HG03558 (cell line): ENCODE measurements at regions not wholly inside any gene's neighbourhood (a gene's known extent, or its start where the extent isn't known, plus 50 kb on each side); places are given as distances from the start of the nearest gene placed in this dataset.
"Not testable (repeated sequence)": the region's sequence is repeated elsewhere in the genome, so short reads cannot be mapped to it uniquely, and the experiment has no call there.

Experiments used
- ATAC-seq: cut with Tn5 transposase; IDR thresholded peaks from one replicate; pipeline ENCODE4 v1.9.1; 2021; ENCODE audit warnings: moderate number of reproducible peaks; ENCODE audit not compliant: unreplicated experiment; ENCODE audit errors: extremely low read depth

DNA sequence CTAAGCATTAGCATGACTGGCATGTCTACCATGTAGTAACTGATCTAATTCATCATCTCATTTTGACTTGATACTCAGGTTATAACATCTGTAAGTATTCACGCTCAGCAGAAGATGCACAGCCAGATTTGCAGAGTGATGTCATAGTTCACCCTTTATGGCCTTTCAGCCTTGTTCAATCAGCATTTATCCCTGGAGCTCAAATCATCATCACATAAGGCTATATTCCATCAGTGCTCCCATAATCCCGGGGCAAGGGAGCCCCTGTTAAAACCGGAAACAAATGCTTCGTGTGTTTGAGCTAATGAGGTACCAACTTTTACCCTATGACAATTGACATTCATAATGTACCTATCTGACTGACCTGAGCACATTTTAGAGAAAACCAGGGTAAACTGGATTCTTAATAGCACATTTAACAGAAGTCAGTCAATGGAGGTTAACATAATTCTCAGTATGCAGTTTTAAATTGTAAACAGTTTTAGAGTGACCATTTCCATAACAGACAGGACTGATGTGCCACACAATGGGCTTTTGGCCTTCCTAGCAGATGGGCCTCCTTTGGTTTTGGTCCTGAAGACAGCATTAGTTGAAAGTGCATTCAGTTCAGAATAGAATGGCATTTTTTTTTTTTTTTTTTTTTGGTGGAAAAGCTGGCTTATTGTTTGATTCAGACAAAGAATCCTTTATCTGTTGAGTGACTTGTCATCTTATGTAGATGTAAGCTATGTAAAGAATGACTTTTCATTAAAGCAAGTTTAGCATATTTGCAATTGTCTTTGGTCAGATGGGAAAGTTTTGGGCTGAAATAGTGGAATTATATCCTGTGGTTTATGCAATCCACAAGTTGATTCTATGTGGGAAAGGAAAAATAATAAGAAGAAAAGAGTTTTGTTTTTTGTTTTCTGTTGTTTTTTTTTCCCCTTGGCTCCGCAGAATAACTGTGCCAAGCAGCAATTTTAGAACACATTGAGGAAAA is 866.0 kb upstream of the ACVR2A start:
- ATAC-seq, result no peak

DNA sequence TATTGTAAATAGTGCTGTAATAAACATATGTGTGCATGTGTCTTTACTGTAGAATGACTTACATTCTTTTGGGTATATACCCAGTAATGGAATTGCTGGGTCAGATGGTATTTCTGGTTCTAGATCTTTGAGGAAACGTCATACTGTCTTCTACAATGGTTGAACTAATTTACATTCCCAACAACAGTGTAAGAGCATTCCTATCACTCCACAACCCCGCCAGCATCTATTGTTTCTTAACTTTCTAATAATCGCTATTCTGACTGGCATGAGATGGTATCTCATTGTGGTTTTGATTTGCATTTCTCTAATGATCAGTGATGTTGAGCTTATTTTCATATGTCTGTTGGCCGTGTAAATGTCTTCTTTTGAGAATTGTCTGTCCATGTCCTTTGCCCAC is 873.8 kb upstream of the ACVR2A start:
- not testable (repeated sequence) for ATAC-seq

DNA sequence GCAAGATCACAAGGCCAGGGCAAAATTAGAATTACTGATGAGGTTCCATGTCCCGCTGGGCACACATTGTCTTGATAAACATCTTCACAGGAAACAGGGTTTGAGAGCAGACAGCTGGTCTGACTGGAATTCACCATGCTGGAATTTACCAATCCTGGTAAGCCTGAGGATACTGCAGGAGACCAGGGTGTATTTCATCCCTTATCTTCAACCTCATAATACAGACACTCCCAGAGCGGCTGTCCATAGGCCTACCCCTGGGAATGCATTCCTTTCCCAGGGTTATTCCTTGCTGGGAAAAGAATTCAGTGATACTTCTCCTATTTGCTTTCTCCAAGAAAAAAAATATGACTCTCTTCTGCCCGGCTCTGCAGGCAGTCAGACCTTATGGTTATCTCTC is 875.1 kb upstream of the ACVR2A start:
- ATAC-seq, result not testable (repeated sequence)

DNA sequence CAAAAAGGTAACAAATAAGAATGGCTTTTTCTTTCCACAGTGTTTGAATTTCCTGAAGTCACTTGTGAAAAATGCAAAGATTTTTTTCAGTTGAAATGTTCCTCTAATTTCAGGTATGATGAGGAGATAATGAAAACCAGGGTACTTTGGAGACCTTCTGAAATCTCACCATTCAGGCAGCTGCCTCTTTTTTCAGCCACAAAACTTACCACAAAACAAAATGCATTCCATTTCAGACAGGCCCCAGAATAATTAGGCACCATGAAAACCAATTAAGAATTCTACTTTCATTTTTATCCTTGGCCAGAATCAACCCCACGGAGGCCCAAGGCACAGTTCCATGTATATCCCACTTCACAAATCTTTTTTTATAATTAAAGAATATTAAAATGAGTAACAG is 880.3 kb upstream of the ACVR2A start:
- no peak for ATAC-seq

DNA sequence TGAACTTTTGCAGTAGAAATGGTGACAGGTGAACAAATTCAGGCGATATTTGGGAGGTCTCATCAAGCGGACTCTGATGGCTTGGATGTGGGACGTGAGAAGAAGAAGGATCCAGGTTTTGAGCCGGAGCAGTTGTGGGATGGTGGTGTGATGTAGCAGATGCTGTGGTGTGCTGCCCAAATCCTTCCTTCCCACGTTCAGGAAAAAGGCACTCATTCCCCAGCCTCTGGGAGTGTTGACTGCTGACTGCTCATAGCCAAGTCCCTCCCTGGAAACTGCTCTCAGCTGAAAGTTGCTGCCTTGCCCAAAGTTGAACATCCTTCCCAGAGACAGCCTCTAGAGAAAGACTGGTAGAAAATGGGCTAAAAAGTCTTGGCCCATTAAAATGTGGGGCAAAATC is 890.3 kb upstream of the ACVR2A start:
- no peak for ATAC-seq

DNA sequence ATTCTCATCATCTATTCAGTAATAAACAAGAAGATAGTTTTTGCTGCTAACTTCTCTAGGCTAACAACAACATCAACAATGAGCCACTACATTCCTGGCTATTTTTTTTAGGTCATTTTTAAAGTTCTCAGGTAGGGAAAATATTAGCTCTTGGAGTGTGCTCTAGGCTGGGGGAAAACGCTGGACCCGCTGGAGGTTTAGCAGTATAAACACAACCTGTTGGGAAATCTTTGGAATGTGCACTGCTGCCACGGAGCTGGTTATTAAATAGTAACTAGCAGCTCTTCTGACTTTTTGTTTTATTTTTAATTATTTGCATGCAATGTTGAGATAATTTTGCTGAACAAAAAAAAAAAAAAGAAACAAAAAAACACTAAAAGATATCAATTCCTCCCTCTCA is 892.1 kb upstream of the ACVR2A start:
- no peak for ATAC-seq

DNA sequence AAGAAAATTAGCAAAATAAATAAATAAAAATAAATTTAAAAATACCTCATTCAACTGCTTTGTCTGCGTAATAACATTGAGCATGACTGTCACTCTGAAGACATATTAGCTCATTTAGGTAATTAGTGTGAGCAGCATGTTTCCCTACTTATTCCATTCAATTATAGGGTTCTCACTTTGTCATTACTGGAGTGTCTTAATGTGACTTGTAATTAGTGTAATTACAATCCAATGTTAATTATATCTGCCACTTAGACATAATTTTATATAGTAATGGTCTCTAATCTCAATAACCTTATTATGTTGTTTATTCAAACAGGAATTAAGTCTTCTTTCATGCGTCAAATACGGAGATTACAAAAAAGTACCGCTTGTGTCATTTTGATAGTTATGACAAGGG is 893.9 kb upstream of the ACVR2A start:
- ATAC-seq, result no peak

DNA sequence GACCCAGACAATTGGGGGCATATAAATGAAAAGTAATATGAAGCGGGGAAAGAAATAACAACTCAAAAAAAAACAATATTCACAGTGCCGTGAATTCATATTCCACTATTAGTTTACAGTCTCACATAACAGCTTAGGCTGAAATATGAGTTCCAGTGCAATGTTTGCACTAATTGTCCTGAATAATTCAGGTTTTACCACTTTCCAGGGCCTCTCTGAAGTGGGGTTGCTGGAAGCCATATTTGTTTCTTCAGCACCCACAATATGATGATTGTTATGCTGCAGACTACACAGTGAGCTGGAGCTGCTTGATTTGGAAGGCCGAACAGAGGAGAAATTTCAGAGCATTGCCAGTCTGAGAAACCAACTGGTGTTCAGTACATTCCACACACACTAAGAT is 894.5 kb upstream of the ACVR2A start:
- no peak for ATAC-seq

DNA sequence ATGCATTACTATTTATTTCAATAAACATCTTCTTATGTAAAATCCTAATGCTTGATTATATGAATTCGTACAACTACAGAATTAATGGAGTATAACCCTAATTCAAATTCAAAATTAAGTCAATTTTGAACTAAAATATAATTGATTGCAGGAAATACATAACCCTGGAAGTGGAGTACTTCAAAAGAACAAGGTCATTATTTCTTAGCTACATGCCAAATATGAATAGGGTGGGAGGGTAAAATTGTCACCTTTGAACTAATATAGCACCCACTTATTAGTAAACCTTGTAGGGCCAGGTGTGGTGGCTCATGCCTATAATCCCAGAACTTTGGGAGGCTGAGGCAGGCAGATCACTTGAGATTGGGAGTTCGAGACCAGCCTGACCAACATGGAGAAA is 895.4 kb upstream of the ACVR2A start:
- no peak for ATAC-seq

DNA sequence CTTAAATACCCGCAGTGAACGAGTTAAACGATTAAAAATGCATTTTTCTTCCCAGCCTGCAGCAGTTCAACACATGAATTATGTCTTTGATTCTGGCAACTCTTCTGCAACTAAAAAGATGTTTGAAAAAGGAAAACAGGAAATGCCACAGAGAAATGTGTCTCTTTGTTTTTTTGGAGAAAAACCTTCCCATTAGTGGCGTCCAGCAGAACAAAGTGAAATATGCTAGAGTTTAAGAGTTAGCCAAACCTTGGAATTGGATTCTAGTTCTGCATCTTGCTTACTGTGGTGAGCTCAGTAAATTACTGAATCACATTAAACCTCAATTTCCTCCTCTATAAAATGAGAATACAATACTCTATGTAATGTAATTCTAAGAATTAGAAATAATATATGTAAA is 900.2 kb upstream of the ACVR2A start:
- no peak for ATAC-seq

DNA sequence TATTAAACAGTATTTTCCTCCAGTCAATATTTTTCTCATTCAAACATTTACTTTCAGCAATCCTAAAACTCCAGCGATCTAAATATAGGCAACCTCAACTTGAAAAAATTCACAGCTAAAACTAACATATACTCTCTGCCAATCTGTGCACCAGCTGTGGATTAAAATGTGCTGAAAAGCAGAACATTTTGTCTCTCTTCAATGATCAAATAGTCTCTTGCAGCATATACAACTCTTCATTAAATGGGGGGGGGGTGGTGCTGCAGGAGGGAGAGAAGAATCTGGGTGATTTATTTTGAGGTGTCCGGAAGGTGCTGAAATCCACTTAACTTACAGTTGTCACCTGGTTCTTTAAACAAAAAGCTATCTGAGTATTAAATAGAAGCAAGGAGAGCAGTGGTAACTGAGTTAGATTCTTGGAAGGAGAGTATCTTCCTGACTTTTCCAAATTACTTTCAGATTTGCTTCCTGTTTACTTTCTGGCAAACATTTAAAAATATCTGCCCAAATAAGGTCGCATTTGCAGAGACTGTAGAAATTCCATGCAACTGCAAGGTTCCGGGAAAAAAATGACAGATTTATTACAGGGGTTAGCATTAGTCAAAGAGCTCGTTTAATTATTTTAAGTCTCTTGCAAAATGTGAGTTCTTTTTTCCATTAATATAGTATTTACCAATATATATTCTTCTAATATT is 904.7 kb upstream of the ACVR2A start:
- ATAC-seq, result no peak

DNA sequence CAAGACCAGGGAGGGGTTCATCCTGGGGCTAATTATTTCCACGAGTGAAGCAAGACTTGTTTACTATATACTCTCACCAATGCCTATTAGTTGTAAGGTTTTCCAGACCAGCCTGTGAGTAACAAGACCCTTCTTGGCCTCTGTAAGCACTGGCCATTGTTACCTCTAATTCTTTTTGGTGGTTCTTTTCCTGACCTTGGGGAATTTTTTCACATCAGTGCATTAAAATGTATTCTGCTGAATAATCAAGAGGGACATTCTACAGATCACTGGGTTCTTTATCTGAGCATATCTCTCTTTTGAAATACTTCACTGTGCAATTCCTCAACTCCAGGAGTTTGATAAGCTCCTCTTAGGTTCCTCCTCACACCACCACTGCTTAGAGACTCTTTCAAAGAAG is 909.9 kb upstream of the ACVR2A start:
- ATAC-seq, result no peak

DNA sequence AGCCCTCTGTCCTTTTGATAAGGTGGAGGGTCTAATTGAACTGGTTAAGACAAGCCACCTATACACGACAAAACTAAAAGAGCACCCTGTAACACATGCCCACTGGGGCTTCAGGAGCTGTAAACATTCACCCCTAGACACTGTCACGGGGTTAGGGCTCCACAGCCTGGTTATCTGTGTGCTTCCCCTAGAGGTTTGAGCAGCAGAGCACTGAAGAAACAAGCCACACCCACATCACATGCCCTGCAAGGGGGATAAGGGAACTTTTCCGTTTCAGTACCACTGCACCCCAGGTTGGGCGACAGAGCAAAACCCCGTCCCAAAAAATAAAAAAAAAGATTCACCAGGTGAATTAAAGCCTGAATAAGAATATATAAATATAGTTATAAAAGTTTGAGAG is 913.7 kb upstream of the ACVR2A start:
- no peak for ATAC-seq

DNA sequence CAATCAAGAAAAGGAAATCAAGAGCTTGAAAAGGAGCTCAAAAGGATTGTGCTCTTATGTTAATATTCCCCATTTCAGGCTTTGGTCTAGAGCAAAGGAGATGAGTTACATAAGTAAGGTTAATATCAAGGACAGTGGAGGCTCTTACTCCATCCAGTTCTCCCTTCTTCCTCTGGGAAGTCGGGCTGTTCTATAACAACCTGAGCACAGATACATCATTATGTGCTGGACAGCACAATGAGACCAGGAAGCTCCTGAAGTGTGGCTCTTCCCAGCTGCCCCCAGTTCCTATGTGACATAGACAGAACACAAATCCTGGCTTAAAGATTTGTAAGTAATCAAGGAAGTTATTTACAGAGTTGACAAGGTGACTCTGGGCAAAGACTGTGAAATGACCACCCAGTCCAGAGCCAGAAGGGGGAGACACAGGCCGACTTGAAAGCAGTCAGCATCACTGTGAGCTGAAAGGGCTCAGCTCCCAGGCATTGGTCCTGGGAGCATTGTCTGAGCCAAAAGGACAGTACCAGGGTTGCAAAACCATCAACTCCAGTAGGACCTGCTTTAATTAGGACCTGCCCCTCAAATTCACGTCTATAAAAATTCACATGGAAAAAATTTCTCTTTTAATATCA is 917.6 kb upstream of the ACVR2A start:
- no peak for ATAC-seq

DNA sequence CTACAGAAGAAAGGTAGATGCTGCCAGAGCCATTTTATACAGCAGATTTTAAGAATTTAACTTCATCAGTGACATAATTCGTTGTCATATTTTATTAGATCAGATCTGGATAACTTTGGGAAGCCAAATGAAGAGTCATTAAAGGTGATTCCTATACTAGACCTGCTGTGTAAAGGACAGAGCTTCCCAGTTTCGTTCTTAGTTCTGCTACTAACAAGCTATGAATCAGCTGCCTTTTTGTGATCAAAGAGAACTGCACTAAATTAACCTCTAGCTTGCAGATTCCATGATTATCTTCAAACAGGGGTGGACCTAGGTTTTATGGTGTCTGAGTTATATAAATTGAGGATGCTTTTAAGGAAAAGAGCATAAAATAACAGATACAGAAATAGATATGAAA is 926.5 kb upstream of the ACVR2A start:
- no peak for ATAC-seq

DNA sequence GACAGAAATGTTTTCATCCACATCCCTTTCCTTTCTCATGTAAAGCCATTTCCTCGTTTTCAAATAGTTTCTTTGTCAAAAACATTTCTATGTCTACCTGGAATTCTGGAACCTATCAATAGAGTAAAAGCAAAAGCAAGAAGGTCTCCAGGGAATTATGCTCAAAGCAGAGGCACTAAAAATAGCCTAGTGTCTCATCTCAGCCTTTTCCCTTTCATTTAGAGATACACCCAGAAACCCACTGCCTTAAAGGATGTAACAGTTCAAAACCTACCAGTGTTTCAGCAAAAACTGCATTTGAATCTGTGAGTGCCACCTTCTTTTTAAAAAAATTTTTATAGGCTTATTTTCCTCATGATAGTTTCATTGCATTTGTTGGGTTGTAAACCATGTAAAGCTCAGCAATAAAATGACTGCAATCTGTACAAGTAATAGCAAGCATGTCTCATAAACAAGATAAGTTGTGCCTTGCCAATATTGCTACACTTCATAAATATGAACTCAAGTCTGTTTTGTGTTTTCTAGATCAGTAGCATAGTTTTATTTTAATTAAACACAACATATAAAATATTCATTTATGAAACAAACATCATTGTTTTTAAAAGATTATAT is 927.3 kb upstream of the ACVR2A start:
- ATAC-seq, result no peak

DNA sequence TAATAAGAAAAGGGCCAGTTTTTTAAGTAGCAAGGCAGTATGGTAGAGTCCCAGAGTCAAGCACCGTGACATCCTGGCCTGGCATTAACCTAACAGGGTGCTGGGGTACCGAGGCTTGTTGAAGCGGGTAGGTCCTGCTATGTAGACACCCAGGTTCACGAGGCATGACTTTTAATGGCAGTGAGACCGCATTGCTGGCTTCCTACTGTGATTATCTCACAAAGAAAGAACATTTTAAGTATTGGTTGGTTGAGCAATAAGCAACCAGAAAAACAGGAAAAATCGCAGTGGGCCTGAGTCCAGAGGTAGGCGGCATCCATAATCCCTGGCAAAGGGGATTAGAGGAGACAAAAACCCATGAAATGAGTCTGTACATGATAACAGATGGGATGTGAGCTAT is 927.9 kb upstream of the ACVR2A start:
- no peak for ATAC-seq

DNA sequence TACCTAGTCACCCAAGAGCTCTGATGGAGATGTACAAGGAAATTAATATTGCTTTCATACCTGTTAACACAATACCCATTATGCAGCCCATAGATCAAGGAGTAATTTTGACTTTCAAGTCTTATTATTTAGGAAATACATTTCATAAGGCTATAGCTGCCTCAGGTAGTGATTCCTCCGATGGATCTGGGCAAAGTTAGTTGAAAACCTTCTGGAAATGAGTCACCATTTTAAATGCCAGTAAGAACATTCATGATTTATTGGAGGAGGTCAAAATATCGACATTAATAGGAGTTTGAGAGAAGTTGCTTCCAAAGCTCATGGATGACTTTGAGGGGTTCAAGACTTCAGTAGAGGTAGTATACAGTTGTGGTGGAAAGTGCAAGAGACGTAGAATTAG is 931.4 kb upstream of the ACVR2A start:
- no peak for ATAC-seq

DNA sequence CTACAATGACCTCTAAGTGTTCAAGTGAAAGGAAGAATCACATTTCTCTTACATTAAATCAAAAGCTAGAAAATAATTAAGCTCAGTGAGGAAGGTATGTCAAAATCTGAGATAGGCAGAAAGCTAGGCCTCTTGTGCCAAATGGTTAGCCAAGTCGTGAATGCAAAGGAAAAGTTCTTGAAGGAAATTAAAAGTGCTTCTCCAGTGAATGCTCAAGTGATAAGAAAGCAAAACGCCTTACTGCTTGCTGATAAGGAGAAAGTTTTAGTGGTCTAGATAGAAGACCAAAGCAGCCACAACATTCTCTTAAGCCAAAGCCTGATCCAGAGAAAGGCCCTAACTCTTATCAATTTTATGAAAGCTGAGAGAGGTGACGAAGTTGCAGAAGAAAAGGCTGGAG is 932.3 kb upstream of the ACVR2A start:
- no peak for ATAC-seq

DNA sequence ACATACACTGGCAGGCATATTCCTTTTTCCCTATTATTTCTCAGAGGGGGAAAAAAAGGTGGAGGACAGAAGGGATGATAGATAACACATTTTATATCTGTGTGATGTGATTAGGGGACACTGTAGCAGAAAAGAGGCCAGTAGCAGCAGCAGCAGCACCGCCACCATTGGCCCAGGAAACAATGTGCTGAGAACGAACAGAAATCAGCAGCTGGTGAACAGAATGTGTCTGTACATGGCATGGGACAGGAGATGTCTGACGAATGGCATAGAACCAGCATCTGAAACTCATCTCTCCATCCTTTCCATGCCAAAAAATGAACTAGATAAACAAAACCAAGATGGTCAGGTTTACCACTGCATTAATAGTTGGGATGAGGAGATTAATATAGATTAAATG is 936.1 kb upstream of the ACVR2A start:
- no peak for ATAC-seq

DNA sequence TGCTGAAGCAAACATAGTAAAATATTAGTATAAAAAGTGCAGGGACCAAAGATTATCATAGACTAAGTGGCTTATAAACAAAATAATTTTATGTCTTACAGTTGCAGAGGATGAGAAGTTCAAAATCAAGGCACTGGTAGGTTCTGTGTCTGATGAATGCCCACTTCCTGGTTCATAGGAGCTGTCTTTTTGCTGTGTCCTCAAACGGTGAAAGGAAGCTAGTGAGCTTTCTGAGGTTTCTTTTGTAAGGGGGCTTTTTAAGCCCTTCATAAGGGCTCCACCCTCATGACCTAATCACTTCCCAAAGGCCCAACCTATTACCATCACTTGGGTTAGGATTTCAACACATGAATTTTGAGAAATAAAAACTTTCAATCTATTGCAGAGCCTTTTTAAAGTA is 946.7 kb upstream of the ACVR2A start:
- no peak for ATAC-seq
